Nephron progenitor cell (in vitro differentiated cells): ENCODE measurements at regions not wholly inside any gene's neighbourhood (a gene's known extent, or its start where the extent isn't known, plus 50 kb on each side); places are given as distances from the start of the nearest gene placed in this dataset.

Experiments
- DNase-seq: peaks from one replicate; pipeline ENCODE4 v3.0.0; 2021
- H3K27ac Mint-ChIP-seq: 2 replicates; pipeline ENCODE4 v1.8.0; 2021; ENCODE audit warnings: mild to moderate bottlenecking, moderate library complexity, mixed read lengths
- H3K27me3 Mint-ChIP-seq: 2 replicates; pipeline ENCODE4 v1.8.0; 2021; ENCODE audit warnings: mild to moderate bottlenecking, low read depth, mixed read lengths; ENCODE audit not compliant: poor library complexity
- H3K36me3 Mint-ChIP-seq: 2 replicates; pipeline ENCODE4 v1.8.0; 2021; ENCODE audit warnings: low read depth, mixed read lengths
- H3K4me1 Mint-ChIP-seq: 2 replicates; pipeline ENCODE4 v1.8.0; 2021; ENCODE audit warnings: mixed read lengths
- H3K4me3 Mint-ChIP-seq: 2 replicates; pipeline ENCODE4 v1.8.0; 2021; ENCODE audit warnings: mild to moderate bottlenecking, moderate library complexity, mixed read lengths
- H3K9me3 Mint-ChIP-seq: 2 replicates; pipeline ENCODE4 v1.8.0; 2021; ENCODE audit warnings: mild to moderate bottlenecking, moderate library complexity, mixed read lengths
- TF ChIP-seq, protein P1 (sequence below): fragments of 200-600 bp; sonication (generic); IDR thresholded peaks from 2 replicates; pipeline ENCODE4 v1.5.0; 2021; ENCODE audit warnings: antibody characterized with exemption

DNA sequence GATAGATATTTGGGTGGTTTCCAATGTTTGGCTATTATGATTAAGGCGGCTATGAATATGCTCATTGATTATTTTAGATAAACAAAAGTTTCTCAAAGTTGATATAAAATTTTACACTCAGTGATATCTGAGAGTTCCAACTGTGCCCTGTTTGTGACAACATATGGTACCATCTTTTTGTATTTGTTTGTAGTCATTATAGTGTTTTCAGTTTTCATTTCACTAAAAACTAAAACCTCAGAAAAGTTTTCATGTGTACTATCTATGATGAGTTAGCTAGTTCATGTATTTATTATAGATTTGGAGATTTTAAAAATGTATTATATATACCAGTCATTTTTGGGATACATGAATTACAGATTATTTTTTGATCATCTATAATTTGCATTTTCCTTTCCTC, 1111.4 kb downstream of the CDH18 start:
- H3K4me3 Mint-ChIP-seq = no peak overlapping the region
- no peak overlapping the region for H3K27ac Mint-ChIP-seq
- H3K27me3 Mint-ChIP-seq = no peaks in the 10 kb centered on the region
- no peak for DNase-seq
- H3K4me1 Mint-ChIP-seq = no peaks in the 10 kb centered on the region
- H3K36me3 Mint-ChIP-seq = no peaks in the 10 kb centered on the region
- TF ChIP-seq, protein P1, sequence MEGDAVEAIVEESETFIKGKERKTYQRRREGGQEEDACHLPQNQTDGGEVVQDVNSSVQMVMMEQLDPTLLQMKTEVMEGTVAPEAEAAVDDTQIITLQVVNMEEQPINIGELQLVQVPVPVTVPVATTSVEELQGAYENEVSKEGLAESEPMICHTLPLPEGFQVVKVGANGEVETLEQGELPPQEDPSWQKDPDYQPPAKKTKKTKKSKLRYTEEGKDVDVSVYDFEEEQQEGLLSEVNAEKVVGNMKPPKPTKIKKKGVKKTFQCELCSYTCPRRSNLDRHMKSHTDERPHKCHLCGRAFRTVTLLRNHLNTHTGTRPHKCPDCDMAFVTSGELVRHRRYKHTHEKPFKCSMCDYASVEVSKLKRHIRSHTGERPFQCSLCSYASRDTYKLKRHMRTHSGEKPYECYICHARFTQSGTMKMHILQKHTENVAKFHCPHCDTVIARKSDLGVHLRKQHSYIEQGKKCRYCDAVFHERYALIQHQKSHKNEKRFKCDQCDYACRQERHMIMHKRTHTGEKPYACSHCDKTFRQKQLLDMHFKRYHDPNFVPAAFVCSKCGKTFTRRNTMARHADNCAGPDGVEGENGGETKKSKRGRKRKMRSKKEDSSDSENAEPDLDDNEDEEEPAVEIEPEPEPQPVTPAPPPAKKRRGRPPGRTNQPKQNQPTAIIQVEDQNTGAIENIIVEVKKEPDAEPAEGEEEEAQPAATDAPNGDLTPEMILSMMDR = no peak
- H3K9me3 Mint-ChIP-seq = no peaks in the 10 kb centered on the region

DNA sequence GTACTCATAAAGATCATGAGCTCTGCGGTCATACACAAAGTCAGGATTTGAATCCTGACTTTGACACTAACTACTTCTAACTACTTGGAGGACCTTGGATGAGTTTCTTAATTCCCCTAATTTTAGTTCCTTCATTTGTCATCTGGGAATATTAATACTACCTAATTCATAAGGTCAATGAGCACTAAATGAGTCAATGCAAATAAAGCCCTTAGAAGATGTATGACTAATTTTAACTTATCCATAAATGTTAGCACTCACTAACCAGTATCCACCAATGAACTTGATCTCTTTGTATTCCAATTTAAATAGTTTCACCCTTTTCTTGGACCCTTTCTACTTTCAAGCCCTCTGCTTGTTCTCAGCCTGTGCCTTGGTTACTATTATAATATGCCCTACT, 1106.4 kb downstream of the CDH18 start:
- no peaks in the 10 kb centered on the region for H3K27me3 Mint-ChIP-seq
- H3K4me1 Mint-ChIP-seq = no peaks in the 10 kb centered on the region
- DNase-seq = no peak
- no peak overlapping the region for H3K4me3 Mint-ChIP-seq
- H3K9me3 Mint-ChIP-seq = no peaks in the 10 kb centered on the region
- no peaks in the 10 kb centered on the region for H3K36me3 Mint-ChIP-seq
- no peak overlapping the region for H3K27ac Mint-ChIP-seq
- TF ChIP-seq, protein P1 = no peak

DNA sequence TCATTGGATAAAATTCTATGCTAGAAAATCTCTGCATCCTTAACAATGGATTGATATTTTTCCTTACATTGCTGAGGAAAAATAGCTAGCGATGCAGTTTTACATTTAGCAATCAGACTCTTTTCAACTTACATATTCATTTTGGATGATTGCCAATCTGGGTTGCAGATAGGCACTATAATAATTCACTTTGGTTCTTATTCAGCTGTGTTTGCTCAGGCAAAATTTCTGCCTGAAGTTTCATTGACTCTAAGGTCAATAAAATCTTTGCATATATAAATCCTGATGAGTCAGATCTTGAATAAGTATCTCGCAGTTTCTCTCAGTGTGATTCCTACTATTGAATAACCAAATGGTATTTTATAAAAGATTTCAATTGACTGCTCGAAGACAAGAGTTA, 1105.8 kb downstream of the CDH18 start:
- Mint-ChIP-seq H3K4me1 (no peaks in the 10 kb centered on the region), H3K4me3 (no peak overlapping the region), H3K9me3 (no peaks in the 10 kb centered on the region), H3K27me3 (no peaks in the 10 kb centered on the region), H3K36me3 (no peaks in the 10 kb centered on the region), H3K27ac (no peak overlapping the region)
- TF ChIP-seq, protein P1 = no peak
- no peak for DNase-seq

DNA sequence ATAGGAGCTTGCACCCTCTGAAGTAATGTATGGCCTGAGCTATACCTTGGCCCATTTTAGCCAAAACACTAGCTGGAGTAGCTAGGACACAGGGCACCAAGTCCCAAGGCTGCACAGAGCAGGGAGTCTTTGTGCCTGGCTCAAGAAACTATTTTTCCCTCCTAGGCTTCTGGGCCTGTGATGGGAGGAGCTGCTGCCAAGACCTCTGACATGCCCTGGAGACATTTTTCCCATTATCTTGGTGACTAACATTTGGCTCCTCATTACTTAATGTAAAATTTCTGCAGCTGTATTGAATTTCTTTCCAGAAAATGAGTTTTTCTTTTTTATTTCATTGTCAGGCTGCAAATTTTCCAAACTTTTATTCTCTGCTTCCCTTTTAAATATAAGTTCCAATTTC, 1099.2 kb downstream of the CDH18 start:
- H3K27me3 Mint-ChIP-seq = peaks cover 3% of the 10 kb centered on the region
- no peak overlapping the region for H3K4me3 Mint-ChIP-seq
- H3K4me1 Mint-ChIP-seq = no peaks in the 10 kb centered on the region
- no peak overlapping the region for H3K27ac Mint-ChIP-seq
- H3K9me3 Mint-ChIP-seq = peaks cover 13% of the 10 kb centered on the region
- H3K36me3 Mint-ChIP-seq = no peaks in the 10 kb centered on the region
- TF ChIP-seq, protein P1 = no peak
- no peak for DNase-seq

DNA sequence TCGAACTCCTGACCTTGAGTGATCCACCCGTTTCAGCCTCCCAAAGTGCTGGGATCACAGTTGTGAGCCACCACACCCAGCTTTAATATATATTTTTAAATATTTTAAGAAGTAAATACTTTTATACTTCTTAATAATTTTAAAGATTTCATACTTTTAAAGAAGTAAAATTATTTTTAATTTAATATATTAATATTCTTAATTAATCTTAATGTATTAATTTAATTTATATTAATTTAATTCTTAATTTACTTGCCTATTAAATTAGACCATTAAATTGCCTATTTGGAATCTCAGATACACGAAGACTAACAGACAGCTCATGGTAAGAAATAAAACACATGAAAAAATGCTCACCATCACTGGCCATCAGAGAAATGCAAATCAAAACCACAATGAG, 1087.4 kb downstream of the CDH18 start:
- TF ChIP-seq, protein P1 = no peak
- H3K36me3 Mint-ChIP-seq = no peaks in the 10 kb centered on the region
- DNase-seq = no peak
- no peak overlapping the region for H3K4me3 Mint-ChIP-seq
- H3K4me1 Mint-ChIP-seq = no peaks in the 10 kb centered on the region
- H3K27me3 Mint-ChIP-seq = peaks cover 3% of the 10 kb centered on the region
- H3K9me3 Mint-ChIP-seq = no peaks in the 10 kb centered on the region
- H3K27ac Mint-ChIP-seq = no peak overlapping the region

DNA sequence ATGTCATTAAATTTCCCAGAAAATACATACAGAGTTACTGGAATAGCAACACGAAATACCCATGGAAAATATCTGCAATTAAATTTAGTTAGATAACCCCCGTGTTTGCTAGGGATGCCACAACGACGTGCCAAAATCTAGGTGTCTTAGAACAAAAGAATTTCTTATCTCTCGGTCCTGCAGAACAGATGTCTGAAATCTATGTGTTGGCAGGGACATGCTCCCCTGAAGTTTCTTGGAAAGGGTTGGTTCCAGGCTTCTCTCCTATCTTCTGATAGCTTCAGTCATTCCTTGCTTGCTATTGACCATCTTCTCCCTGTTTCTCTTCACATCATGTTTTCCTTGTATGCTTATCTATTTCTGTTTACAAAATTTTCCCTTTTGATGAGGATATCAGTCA, 1067.0 kb downstream of the CDH18 start:
- H3K4me1 Mint-ChIP-seq = no peaks in the 10 kb centered on the region
- no peaks in the 10 kb centered on the region for H3K9me3 Mint-ChIP-seq
- TF ChIP-seq, protein P1 = no peak
- H3K27ac Mint-ChIP-seq = no peak overlapping the region
- no peaks in the 10 kb centered on the region for H3K36me3 Mint-ChIP-seq
- no peak overlapping the region for H3K4me3 Mint-ChIP-seq
- DNase-seq = no peak
- H3K27me3 Mint-ChIP-seq = no peaks in the 10 kb centered on the region
